HL-60 (cell line): ENCODE measurements at regions not wholly inside any gene's neighbourhood (a gene's known extent, or its start where the extent isn't known, plus 50 kb on each side); places are given as distances from the start of the nearest gene placed in this dataset.

Experiments
- DNase-seq, 2 experiments: peaks; one replicate each; pipeline ENCODE4 v3.0.0-alpha.2; 2010 to 2020; ENCODE audit warnings: low read depth in 1 of 2, low spot score in 1 of 2
- H3K27ac ChIP-seq: fragments of 250-450 bp; sonication (Bioruptor Pico); replicated peaks from 2 replicates; pipeline ENCODE4 v1.5.1; 2020; ENCODE audit warnings: mild to moderate bottlenecking, moderate library complexity
- H3K27me3 ChIP-seq: fragments of 250-450 bp; sonication (Bioruptor Pico); 2 replicates; pipeline ENCODE4 v1.5.1; 2021; ENCODE audit warnings: mild to moderate bottlenecking, moderate library complexity; ENCODE audit not compliant: insufficient read depth, poor library complexity, severe bottlenecking
- H3K4me3 ChIP-seq: replicated peaks from 2 replicates; pipeline ENCODE4 v1.5.1; 2011; ENCODE audit warnings: mild to moderate bottlenecking, control low read depth, low read length; ENCODE audit not compliant: insufficient read depth
- GABPA ChIP-seq: IDR thresholded peaks from 2 replicates; pipeline ENCODE4 v1.6.1; 2012; ENCODE audit warnings: low read depth
- POLR2AphosphoS5 ChIP-seq: IDR thresholded peaks from 2 replicates; pipeline ENCODE4 v1.6.1; 2012; ENCODE audit warnings: low read depth
- SPI1 ChIP-seq: IDR thresholded peaks from 2 replicates; pipeline ENCODE4 v1.6.1; 2012; ENCODE audit warnings: low read depth, mild to moderate bottlenecking, borderline replicate concordance
- TF ChIP-seq, protein P1 (sequence below): IDR thresholded peaks from one replicate; pipeline ENCODE4 v1.5.1; 2011; ENCODE audit warnings: low read length, control low read depth, inconsistent platforms; ENCODE audit not compliant: insufficient read depth
- TF ChIP-seq, protein P2 (sequence below): IDR thresholded peaks from 2 replicates; pipeline ENCODE4 v1.6.1; 2012; ENCODE audit warnings: low read depth; ENCODE audit not compliant: insufficient replicate concordance

GRCh38 chr7:80991654-80992053 lies 72.8 kb upstream of the SEMA3C start:
- no peaks in the 10 kb centered on the region for H3K27me3 ChIP-seq
- no peak overlapping the region for H3K4me3 ChIP-seq
- DNase-seq, result no peak
- no peak overlapping the region for H3K27ac ChIP-seq
- TF ChIP-seq, protein P1, sequence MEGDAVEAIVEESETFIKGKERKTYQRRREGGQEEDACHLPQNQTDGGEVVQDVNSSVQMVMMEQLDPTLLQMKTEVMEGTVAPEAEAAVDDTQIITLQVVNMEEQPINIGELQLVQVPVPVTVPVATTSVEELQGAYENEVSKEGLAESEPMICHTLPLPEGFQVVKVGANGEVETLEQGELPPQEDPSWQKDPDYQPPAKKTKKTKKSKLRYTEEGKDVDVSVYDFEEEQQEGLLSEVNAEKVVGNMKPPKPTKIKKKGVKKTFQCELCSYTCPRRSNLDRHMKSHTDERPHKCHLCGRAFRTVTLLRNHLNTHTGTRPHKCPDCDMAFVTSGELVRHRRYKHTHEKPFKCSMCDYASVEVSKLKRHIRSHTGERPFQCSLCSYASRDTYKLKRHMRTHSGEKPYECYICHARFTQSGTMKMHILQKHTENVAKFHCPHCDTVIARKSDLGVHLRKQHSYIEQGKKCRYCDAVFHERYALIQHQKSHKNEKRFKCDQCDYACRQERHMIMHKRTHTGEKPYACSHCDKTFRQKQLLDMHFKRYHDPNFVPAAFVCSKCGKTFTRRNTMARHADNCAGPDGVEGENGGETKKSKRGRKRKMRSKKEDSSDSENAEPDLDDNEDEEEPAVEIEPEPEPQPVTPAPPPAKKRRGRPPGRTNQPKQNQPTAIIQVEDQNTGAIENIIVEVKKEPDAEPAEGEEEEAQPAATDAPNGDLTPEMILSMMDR, result no peak
- no peak for TF ChIP-seq POLR2AphosphoS5
- no peak for TF ChIP-seq GABPA
- TF ChIP-seq SPI1, result no peak
- TF ChIP-seq, protein P2, sequence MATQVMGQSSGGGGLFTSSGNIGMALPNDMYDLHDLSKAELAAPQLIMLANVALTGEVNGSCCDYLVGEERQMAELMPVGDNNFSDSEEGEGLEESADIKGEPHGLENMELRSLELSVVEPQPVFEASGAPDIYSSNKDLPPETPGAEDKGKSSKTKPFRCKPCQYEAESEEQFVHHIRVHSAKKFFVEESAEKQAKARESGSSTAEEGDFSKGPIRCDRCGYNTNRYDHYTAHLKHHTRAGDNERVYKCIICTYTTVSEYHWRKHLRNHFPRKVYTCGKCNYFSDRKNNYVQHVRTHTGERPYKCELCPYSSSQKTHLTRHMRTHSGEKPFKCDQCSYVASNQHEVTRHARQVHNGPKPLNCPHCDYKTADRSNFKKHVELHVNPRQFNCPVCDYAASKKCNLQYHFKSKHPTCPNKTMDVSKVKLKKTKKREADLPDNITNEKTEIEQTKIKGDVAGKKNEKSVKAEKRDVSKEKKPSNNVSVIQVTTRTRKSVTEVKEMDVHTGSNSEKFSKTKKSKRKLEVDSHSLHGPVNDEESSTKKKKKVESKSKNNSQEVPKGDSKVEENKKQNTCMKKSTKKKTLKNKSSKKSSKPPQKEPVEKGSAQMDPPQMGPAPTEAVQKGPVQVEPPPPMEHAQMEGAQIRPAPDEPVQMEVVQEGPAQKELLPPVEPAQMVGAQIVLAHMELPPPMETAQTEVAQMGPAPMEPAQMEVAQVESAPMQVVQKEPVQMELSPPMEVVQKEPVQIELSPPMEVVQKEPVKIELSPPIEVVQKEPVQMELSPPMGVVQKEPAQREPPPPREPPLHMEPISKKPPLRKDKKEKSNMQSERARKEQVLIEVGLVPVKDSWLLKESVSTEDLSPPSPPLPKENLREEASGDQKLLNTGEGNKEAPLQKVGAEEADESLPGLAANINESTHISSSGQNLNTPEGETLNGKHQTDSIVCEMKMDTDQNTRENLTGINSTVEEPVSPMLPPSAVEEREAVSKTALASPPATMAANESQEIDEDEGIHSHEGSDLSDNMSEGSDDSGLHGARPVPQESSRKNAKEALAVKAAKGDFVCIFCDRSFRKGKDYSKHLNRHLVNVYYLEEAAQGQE, result no peak

DNA sequence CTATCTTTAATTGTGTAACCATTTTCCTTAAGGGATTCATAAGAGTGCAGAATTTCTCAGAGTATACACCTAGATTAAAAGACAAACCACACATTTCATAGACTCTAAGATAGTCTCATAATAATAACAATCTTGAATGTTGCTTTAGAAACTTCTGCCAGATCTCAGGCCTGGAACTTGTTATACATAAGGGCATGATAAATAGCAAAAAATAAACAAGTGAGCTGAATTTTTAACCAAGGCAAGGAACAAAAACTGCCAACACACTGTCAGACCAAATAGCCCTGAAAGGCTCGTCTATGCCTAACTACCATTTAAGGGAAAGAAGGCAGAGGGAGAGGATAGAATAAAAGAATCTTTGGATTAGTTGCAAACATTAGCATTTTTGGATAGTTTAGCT lies 65.8 kb upstream of the SEMA3C start:
- no peak overlapping the region for H3K27ac ChIP-seq
- TF ChIP-seq POLR2AphosphoS5 (no peak), SPI1 (no peak), GABPA (no peak)
- TF ChIP-seq, protein P1, result no peak
- TF ChIP-seq, protein P2, result no peak
- no peaks in the 10 kb centered on the region for H3K27me3 ChIP-seq
- DNase-seq, result no peak
- H3K4me3 ChIP-seq, result no peak overlapping the region

DNA sequence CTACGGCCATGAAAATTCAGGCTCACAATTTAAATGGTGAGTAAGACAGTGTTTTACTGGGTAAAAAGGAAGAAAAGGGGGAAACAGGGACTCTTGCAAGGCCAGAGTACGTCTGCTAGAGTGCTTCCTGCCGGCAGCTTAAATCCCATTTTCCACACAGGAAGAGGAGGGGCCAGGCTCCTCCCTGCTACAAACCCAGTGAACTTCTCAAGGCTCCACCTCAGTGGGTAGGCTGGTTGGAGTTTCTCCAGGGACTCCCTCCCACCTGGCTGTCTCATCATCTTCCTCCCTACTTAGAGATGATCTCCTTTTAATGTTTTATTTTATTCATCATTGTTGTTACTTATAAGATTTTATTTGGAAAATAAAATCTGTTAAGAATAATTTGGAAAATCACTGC lies 62.6 kb upstream of the SEMA3C start:
- no peaks in the 10 kb centered on the region for H3K27me3 ChIP-seq
- H3K27ac ChIP-seq, result no peak overlapping the region
- DNase-seq, result no peak
- H3K4me3 ChIP-seq, result no peak overlapping the region
- TF ChIP-seq, protein P1, result no peak
- TF ChIP-seq GABPA (no peak), SPI1 (no peak), POLR2AphosphoS5 (no peak)
- TF ChIP-seq, protein P2, result no peak
